GM10266 (cell line): ENCODE measurements at regions not wholly inside any gene's neighbourhood (a gene's known extent, or its start where the extent isn't known, plus 50 kb on each side); places are given as distances from the start of the nearest gene placed in this dataset.

Experiments
- DNase-seq: peaks from one replicate; pipeline ENCODE4 v3.0.0; 2012; ENCODE audit errors: extremely low spot score
- TF ChIP-seq, protein P1 (sequence below): IDR thresholded peaks from 2 replicates; pipeline ENCODE4 v1.5.1; 2012; ENCODE audit warnings: mild to moderate bottlenecking, low read depth; ENCODE audit not compliant: control insufficient read depth, insufficient read depth; ENCODE audit errors: missing control alignments

DNA sequence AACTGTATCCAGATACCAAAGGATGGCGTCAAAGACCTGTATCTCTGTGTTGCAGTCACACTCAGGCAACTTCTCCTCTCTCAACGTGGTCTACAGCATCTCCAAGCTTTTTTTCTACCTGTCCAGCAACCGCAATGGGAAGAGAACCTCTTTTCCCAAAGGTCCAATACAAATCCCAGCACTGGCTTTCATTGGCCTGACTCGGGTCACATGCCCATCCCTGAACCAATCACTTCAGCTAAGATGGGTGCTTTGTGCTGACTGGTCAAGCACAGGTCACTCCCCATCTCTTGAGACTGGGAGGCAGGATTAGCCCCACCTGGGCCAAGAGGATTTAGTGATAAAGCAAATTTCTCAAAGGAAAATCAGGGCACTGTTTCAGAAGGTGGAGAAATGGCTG, 71.2 kb upstream of the C16orf82 start:
- DNase-seq = no peak
- TF ChIP-seq, protein P1, sequence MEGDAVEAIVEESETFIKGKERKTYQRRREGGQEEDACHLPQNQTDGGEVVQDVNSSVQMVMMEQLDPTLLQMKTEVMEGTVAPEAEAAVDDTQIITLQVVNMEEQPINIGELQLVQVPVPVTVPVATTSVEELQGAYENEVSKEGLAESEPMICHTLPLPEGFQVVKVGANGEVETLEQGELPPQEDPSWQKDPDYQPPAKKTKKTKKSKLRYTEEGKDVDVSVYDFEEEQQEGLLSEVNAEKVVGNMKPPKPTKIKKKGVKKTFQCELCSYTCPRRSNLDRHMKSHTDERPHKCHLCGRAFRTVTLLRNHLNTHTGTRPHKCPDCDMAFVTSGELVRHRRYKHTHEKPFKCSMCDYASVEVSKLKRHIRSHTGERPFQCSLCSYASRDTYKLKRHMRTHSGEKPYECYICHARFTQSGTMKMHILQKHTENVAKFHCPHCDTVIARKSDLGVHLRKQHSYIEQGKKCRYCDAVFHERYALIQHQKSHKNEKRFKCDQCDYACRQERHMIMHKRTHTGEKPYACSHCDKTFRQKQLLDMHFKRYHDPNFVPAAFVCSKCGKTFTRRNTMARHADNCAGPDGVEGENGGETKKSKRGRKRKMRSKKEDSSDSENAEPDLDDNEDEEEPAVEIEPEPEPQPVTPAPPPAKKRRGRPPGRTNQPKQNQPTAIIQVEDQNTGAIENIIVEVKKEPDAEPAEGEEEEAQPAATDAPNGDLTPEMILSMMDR = no peak

DNA sequence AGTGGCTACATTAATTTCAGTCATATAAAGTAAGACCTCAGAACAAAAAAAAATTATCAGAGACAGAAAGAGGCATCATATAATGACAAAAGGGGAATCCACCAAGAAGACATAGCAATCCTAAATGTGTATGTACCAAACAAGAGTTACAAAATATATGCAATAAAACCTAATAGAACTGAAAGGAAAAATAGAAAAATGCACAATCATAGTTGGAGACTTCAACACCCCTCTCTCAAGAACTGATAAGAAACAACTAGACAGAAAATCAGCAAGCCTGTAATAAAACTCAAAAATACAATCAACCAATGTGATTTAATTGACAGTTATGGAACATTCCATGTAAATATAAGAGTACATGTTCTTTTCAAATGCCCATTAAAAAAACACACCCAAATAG, 61.3 kb upstream of the C16orf82 start:
- TF ChIP-seq, protein P1 = no peak
- no peak for DNase-seq
